H9 (cell line): ENCODE measurements at regions not wholly inside any gene's neighbourhood (a gene's known extent, or its start where the extent isn't known, plus 50 kb on each side); places are given as distances from the start of the nearest gene placed in this dataset.

Source experiments
- DNase-seq: peaks from one replicate; pipeline ENCODE4 v3.0.0-alpha.2; 2017
- H2AFZ ChIP-seq: one replicate; pipeline ENCODE4 v1.6.1; 2013; ENCODE audit warnings: mild to moderate bottlenecking, low read length, control low read depth, moderate library complexity
- H2AK5ac ChIP-seq: 2 replicates; pipeline ENCODE4 v1.6.1; 2013; ENCODE audit warnings: low read length, control low read depth, mixed read lengths; ENCODE audit not compliant: insufficient read length
- H2BK120ac ChIP-seq: one replicate; pipeline ENCODE4 v1.6.1; 2013; ENCODE audit warnings: low read depth, mild to moderate bottlenecking, low read length, control low read depth, inconsistent platforms; ENCODE audit not compliant: poor library complexity, severe bottlenecking
- H2BK12ac ChIP-seq: 2 replicates; pipeline ENCODE4 v1.6.1; 2013; ENCODE audit warnings: low read length, control low read depth, mixed read lengths, low read depth; ENCODE audit not compliant: insufficient read length
- H2BK15ac ChIP-seq: 2 replicates; pipeline ENCODE4 v1.6.1; 2013; ENCODE audit warnings: low read depth, low read length, control low read depth
- H2BK20ac ChIP-seq: one replicate; pipeline ENCODE4 v1.6.1; 2013; ENCODE audit warnings: low read depth, mild to moderate bottlenecking, low read length, control low read depth, inconsistent platforms; ENCODE audit not compliant: poor library complexity, severe bottlenecking
- H2BK5ac ChIP-seq: 2 replicates; pipeline ENCODE4 v1.6.1; 2013; ENCODE audit warnings: low read length, control low read depth, mixed read lengths; ENCODE audit not compliant: insufficient read length
- H3K14ac ChIP-seq: 2 replicates; pipeline ENCODE4 v1.6.1; 2013; ENCODE audit warnings: low read length, control low read depth; ENCODE audit not compliant: insufficient read depth
- H3K18ac ChIP-seq: 2 replicates; pipeline ENCODE4 v1.6.1; 2013; ENCODE audit warnings: low read depth, mild to moderate bottlenecking, mixed read lengths, low read length, control low read depth; ENCODE audit not compliant: insufficient read length
- H3K23ac ChIP-seq: 2 replicates; pipeline ENCODE4 v1.6.1; 2013; ENCODE audit warnings: low read length, control low read depth, mixed read lengths, low read depth; ENCODE audit not compliant: insufficient read length
- H3K23me2 ChIP-seq: 2 replicates; pipeline ENCODE4 v1.6.1; 2013; ENCODE audit warnings: low read depth, mild to moderate bottlenecking, mixed read lengths, low read length, control low read depth; ENCODE audit not compliant: insufficient read length, poor library complexity, severe bottlenecking
- H3K27ac ChIP-seq: 2 replicates; pipeline ENCODE4 v1.5.1; 2013; ENCODE audit warnings: low read length, control low read depth, mixed read lengths, low read depth; ENCODE audit not compliant: insufficient read length
- H3K27me3 ChIP-seq: 2 replicates; pipeline ENCODE4 v1.6.1; 2013; ENCODE audit warnings: low read length, control low read depth, inconsistent platforms; ENCODE audit not compliant: insufficient read depth
- H3K4ac ChIP-seq: 2 replicates; pipeline ENCODE4 v1.6.1; 2013; ENCODE audit warnings: low read depth, mild to moderate bottlenecking, control low read depth, inconsistent platforms, low read length, moderate library complexity
- H3K4me1 ChIP-seq: 2 replicates; pipeline ENCODE4 v1.6.1; 2013; ENCODE audit warnings: low read length, control low read depth, inconsistent platforms; ENCODE audit not compliant: insufficient read depth
- H3K4me2 ChIP-seq: 2 replicates; pipeline ENCODE4 v1.6.1; 2013; ENCODE audit warnings: low read length, control low read depth, mixed read lengths; ENCODE audit not compliant: insufficient read length, insufficient read depth
- H3K56ac ChIP-seq: 2 replicates; pipeline ENCODE4 v1.6.1; 2013; ENCODE audit warnings: low read depth, mild to moderate bottlenecking, mixed read lengths, low read length, control low read depth; ENCODE audit not compliant: insufficient read length
- H3K79me1 ChIP-seq: 2 replicates; pipeline ENCODE4 v1.6.1; 2013; ENCODE audit warnings: low read depth, mild to moderate bottlenecking, moderate library complexity, low read length, control low read depth, inconsistent platforms; ENCODE audit not compliant: insufficient read depth, poor library complexity, severe bottlenecking
- H3K79me2 ChIP-seq: 2 replicates; pipeline ENCODE4 v1.6.1; 2013; ENCODE audit warnings: low read length, control low read depth, inconsistent platforms; ENCODE audit not compliant: insufficient read depth
- H3K9ac ChIP-seq: 2 replicates; pipeline ENCODE4 v1.6.1; 2013; ENCODE audit warnings: low read length, control low read depth, mixed read lengths; ENCODE audit not compliant: insufficient read length; ENCODE audit errors: extremely low read depth
- H3K9me3 ChIP-seq: one replicate; pipeline ENCODE4 v1.6.1; 2013; ENCODE audit warnings: low read depth, low read length, inconsistent platforms; ENCODE audit not compliant: control insufficient read depth
- H3T11ph ChIP-seq: one replicate; pipeline ENCODE4 v1.6.1; 2013; ENCODE audit warnings: mild to moderate bottlenecking, low read length, control low read depth, inconsistent platforms
- H4K20me1 ChIP-seq: one replicate; pipeline ENCODE4 v1.6.1; 2013; ENCODE audit not compliant: control insufficient read depth, insufficient read length, insufficient read depth
- H4K5ac ChIP-seq: 2 replicates; pipeline ENCODE4 v1.6.1; 2013; ENCODE audit warnings: low read depth, mild to moderate bottlenecking, mixed read lengths, low read length, control low read depth; ENCODE audit not compliant: insufficient read length
- H4K8ac ChIP-seq: replicated peaks from 2 replicates; pipeline ENCODE4 v1.6.1; 2013; ENCODE audit warnings: low read length, control low read depth, mixed read lengths, low read depth; ENCODE audit not compliant: insufficient read length
- H4K91ac ChIP-seq: 2 replicates; pipeline ENCODE4 v1.6.1; 2013; ENCODE audit warnings: low read depth, mild to moderate bottlenecking, moderate library complexity, mixed read lengths, low read length, control low read depth; ENCODE audit not compliant: insufficient read length
- H3K27ac Mint-ChIP-seq, 3 experiments: 2 replicates in 2 of 3; 3 replicates in 1 of 3; pipeline ENCODE4 v1.8.0; 2020 to 2021; ENCODE audit warnings: mixed read lengths in 3 of 3, mild to moderate bottlenecking in 1 of 3, moderate library complexity in 1 of 3
- H3K27me3 Mint-ChIP-seq: 2 replicates; pipeline ENCODE4 v1.8.0; 2021; ENCODE audit warnings: low read depth, mild to moderate bottlenecking, moderate library complexity, mixed read lengths
- H3K36me3 Mint-ChIP-seq, 3 experiments: 2 replicates in 2 of 3; 3 replicates in 1 of 3; pipeline ENCODE4 v1.8.0; 2020 to 2021; ENCODE audit warnings: low read depth in 3 of 3, mixed read lengths in 3 of 3; ENCODE audit not compliant: insufficient read depth in 1 of 3
- H3K4me1 Mint-ChIP-seq, 2 experiments: 2 replicates each; pipeline ENCODE4 v1.8.0; 2020; ENCODE audit warnings: mixed read lengths in 2 of 2
- H3K4me3 Mint-ChIP-seq, 2 experiments: 2 replicates in 1 of 2; 3 replicates in 1 of 2; pipeline ENCODE4 v1.8.0; 2020 to 2021; ENCODE audit warnings: mild to moderate bottlenecking in 2 of 2, mixed read lengths in 2 of 2, moderate library complexity in 1 of 2
- H3K9me3 Mint-ChIP-seq, 2 experiments: 2 replicates in 1 of 2; 3 replicates in 1 of 2; pipeline ENCODE4 v1.8.0; 2020; ENCODE audit warnings: mild to moderate bottlenecking in 2 of 2, mixed read lengths in 2 of 2, moderate library complexity in 1 of 2
- CTCF ChIP-seq: fragments of 200-600 bp; sonication (generic); conservative IDR thresholded peaks from 3 replicates; pipeline ENCODE4 v1.8.0; 2021; ENCODE audit warnings: antibody characterized with exemption, mild to moderate bottlenecking
- WGBS: extraction: QIAGEN DNeasy Blood & Tissue Kit; methylation state at CpG from one replicate; pipeline ENCODE4 v1.1.7; 2013; ENCODE audit warnings: missing lambda C conversion rate, low lambda C conversion rate, mixed read lengths; ENCODE audit not compliant: insufficient read length; ENCODE audit errors: extremely low coverage; 5-methylcytosine and 5-hydroxymethylcytosine counted together

GRCh38 chr1:217224201-217224600, 406.7 kb downstream of the GPATCH2 start:
- Histone ChIP-seq H3K27me3 (no peaks in the 10 kb centered on the region), H2BK120ac (no peak overlapping the region), H3K4me2 (no peak overlapping the region), H2BK15ac (no peak overlapping the region), H2AK5ac (no peak overlapping the region), H2BK12ac (no peak overlapping the region), H4K20me1 (no peaks in the 10 kb centered on the region), H3K9ac (no peak overlapping the region), H3K14ac (no peak overlapping the region), H4K91ac (no peak overlapping the region), H2BK5ac (no peak overlapping the region), H3K23ac (no peak overlapping the region), H2BK20ac (no peak overlapping the region), H2AFZ (no peak overlapping the region), H4K8ac (no peak overlapping the region), H4K5ac (no peak overlapping the region), H3K79me2 (no peaks in the 10 kb centered on the region), H3K18ac (no peak overlapping the region), H3K79me1 (no peaks in the 10 kb centered on the region), H3K56ac (no peak overlapping the region), H3K4me1 (no peaks in the 10 kb centered on the region), H3K4ac (no peak overlapping the region), H3K23me2 (no peaks in the 10 kb centered on the region), H3K27ac (no peak overlapping the region), H3T11ph (no peak overlapping the region), H3K9me3 (no peaks in the 10 kb centered on the region)
- Mint-ChIP-seq H3K36me3 (no peaks in the 10 kb centered on the region), H3K4me3 (no peak overlapping the region), H3K27ac (no peak overlapping the region), H3K9me3 (no peaks in the 10 kb centered on the region), H3K4me1 (no peaks in the 10 kb centered on the region), H3K27me3 (no peaks in the 10 kb centered on the region)
- WGBS, result no CpG with 5 or more reads among the region's 1 CpG
- no peak for TF ChIP-seq CTCF
- DNase-seq, result no peak
